GM21737 (cell line): ENCODE measurements at regions not wholly inside any gene's neighbourhood (a gene's known extent, or its start where the extent isn't known, plus 50 kb on each side); places are given as distances from the start of the nearest gene placed in this dataset.
A peak's percentile ranks its signal among the peaks of the same experiment; 100 is the strongest.
"Not testable (repeated sequence)": the region's sequence is repeated elsewhere in the genome, so short reads cannot be mapped to it uniquely, and the experiment has no call there.

Experiments used
- ATAC-seq: cut with Tn5 transposase; IDR thresholded peaks from one replicate; pipeline ENCODE4 v1.9.1; 2021; ENCODE audit warnings: mild to moderate bottlenecking, moderate library complexity; ENCODE audit not compliant: unreplicated experiment

DNA sequence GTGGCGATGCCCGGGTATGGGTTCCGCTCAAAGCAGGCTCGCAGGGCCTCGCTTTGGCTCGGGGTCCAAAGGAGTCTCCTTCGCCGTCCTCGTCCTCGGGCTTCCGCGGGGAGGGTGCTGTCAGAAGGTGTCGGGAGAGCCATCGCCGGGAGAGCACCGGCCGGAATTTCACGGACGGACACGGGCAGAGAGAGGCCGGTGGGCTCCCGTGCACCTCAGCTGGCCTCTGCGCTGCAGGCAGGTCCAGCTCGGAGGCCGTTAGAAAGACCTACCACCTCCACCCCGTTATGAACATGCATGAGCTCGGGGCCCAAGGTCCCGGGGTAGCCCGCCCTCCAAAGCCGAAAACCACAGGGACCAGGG, 1846.0 kb upstream of the DEFB115 start:
- ATAC-seq: not testable (repeated sequence)

- no peak for ATAC-seq
Measured at GRCh38 chr20:29419378-29419777, 1838.1 kb upstream of the DEFB115 start.

- ATAC-seq: no peak
Measured at GRCh38 chr20:29427201-29428060, 1830.0 kb upstream of the DEFB115 start.

GRCh38 chr20:29430531-29430930, 1826.9 kb upstream of the DEFB115 start:
- no peak for ATAC-seq

DNA sequence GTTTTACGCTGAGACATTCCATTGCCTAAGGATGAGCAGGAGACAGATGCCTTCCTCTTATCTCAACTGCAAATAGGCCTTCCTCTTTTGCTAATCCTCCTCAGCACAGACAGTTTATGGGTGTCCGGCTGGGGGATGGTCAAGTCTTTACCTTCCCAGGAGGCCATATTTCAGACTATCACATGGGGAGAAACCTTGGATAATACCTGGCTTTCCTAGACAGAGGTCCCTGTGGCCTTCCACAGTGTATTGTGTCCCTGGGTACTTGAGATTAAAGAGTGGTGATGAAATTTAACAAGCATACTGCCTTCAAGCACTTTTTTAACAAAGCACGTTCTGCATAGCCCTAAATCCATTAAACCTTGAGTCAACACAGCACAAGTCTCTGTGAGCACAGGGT, 1816.7 kb upstream of the DEFB115 start:
- not testable (repeated sequence) for ATAC-seq

GRCh38 chr20:29443206-29443781, 1814.2 kb upstream of the DEFB115 start:
- not testable (repeated sequence) for ATAC-seq

GRCh38 chr20:29443819-29444218, 1813.6 kb upstream of the DEFB115 start:
- ATAC-seq: peak; percentile 87

GRCh38 chr20:29445050-29445907, 1812.2 kb upstream of the DEFB115 start:
- ATAC-seq: peak; percentile 65

- ATAC-seq: not testable (repeated sequence)
Measured at GRCh38 chr20:29447517-29448484, 1809.7 kb upstream of the DEFB115 start.

- ATAC-seq: no peak
Measured at GRCh38 chr20:29448806-29449470, 1808.5 kb upstream of the DEFB115 start.

DNA sequence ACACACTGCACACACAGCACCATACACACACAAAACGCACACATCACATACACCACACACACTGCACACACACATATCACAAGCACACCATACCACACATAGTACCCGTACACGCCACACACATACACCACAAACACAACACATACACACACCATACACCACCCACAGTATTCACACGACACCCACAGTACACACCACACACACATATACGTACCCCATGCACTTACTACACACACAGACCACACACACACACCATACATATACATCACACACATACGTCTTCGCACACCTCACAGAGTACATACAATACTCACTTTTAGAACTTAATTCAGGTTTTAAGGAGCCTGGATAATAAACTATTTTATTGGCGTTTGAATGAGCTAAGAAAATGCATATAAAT, 1805.3 kb upstream of the DEFB115 start:
- no peak for ATAC-seq

GRCh38 chr20:29456987-29457693, 1800.3 kb upstream of the DEFB115 start:
- not testable (repeated sequence) for ATAC-seq

- ATAC-seq: no peak
Measured at GRCh38 chr20:29472606-29473005, 1784.9 kb upstream of the DEFB115 start.

GRCh38 chr20:29492840-29493239, 1764.6 kb upstream of the DEFB115 start:
- ATAC-seq: not testable (repeated sequence)

DNA sequence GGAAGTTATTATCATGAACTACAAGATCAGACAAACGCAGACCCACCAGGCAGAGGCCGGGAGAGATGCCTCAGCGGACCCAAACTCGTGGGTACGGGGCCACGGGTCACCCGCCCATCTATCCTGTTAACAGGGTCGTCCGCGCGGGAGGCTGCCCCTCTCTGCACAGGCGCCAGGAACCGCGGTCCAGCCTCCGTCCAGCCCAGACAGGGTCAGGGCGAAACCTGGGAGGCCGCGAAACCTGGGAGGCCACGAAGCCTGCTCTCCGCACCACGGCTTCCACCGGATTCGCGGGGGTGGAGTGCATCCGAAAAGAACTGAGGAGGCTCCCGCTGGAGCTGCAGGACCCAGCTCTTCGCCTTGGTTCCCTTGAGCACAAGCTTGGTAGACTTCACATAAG, 1760.7 kb upstream of the DEFB115 start:
- ATAC-seq: not testable (repeated sequence)

GRCh38 chr20:29497261-29497671, 1760.2 kb upstream of the DEFB115 start:
- no peak for ATAC-seq

- not testable (repeated sequence) for ATAC-seq
Measured at GRCh38 chr20:29497684-29498083, 1759.8 kb upstream of the DEFB115 start.

GRCh38 chr20:29500738-29501137, 1756.7 kb upstream of the DEFB115 start:
- ATAC-seq: not testable (repeated sequence)

- not testable (repeated sequence) for ATAC-seq
Measured at GRCh38 chr20:29514634-29515033, 1742.8 kb upstream of the DEFB115 start.
